ENCODE measurements at regions not wholly inside any gene's neighbourhood (a gene's known extent, or its start where the extent isn't known, plus 50 kb on each side); places are given as distances from the start of the nearest gene placed in this dataset.

DNA sequence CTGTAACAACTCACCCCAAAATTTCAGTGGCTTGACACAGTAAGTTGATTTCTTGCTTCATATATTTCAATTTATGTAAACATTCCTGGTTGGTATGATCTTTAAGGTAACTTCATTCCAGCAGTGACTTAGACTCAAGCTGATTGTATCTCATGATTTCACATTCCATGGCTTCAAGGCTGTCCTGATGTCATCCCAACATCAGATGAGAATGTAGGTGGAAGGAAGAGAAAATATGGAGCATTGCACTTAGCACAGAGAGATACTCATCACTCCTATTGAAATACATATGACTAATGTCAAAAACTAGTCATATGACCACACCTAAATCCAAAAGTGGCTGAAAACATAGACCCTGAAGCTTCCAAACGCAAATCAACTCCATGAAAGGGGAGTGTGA is 793.8 kb downstream of the TBL1XR1 start:
- no peak overlapping the region for H3K4me3 ChIP-seq (ENCODE audit: low read depth, low read length)
- TF ChIP-seq, protein P1, sequence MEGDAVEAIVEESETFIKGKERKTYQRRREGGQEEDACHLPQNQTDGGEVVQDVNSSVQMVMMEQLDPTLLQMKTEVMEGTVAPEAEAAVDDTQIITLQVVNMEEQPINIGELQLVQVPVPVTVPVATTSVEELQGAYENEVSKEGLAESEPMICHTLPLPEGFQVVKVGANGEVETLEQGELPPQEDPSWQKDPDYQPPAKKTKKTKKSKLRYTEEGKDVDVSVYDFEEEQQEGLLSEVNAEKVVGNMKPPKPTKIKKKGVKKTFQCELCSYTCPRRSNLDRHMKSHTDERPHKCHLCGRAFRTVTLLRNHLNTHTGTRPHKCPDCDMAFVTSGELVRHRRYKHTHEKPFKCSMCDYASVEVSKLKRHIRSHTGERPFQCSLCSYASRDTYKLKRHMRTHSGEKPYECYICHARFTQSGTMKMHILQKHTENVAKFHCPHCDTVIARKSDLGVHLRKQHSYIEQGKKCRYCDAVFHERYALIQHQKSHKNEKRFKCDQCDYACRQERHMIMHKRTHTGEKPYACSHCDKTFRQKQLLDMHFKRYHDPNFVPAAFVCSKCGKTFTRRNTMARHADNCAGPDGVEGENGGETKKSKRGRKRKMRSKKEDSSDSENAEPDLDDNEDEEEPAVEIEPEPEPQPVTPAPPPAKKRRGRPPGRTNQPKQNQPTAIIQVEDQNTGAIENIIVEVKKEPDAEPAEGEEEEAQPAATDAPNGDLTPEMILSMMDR (conservative IDR thresholded peaks at IDR 0.05; ENCODE audit: low read depth, low read length): no peak
- no peak for DNase-seq (ENCODE audit: low read depth)

DNA sequence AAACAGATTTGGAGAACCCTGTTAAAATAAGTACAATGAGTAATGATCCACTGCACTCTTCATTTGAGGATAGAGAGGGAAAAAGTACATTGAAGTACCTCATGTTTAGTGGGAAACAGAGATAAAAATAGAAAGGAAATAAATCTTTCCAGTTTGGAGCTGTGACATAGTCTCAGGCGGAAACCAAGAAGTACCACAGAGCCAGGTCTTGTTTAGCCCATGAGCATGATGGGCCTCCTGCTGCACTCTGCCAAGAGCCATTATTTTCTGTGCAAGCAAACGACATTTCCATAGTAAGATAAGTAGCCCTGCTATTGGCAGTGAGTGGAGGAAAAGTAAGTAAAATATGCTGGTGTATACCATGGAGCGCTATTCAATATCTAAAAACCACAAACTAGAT is 796.1 kb downstream of the TBL1XR1 start:
- no peak overlapping the region for H3K4me3 ChIP-seq (ENCODE audit: low read depth, low read length)
- DNase-seq (ENCODE audit: low read depth): no peak
- TF ChIP-seq, protein P1 (conservative IDR thresholded peaks at IDR 0.05; ENCODE audit: low read depth, low read length): no peak

DNA sequence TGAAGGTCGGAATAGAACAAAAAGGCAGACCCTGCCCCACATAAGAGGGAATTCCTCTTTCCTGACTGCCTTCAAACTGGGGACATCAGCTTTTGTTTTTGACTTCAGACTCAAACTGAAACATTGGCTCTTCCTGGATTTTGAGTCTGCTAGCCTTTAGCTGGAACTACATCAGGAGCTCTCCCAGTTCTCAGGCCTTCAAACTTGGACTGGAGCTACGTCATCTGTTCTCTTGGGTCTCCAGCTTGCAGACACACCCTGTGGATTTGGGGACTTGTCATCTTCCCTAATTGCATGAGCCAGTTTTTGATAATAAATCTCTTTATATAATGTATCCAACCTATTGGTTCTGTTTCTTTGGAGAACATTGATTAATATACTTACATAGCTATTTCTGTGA is 798.1 kb downstream of the TBL1XR1 start:
- TF ChIP-seq, protein P1 (conservative IDR thresholded peaks at IDR 0.05; ENCODE audit: low read depth, low read length): no peak
- no peak for DNase-seq (ENCODE audit: low read depth)
- H3K4me3 ChIP-seq (ENCODE audit: low read depth, low read length): no peak overlapping the region

DNA sequence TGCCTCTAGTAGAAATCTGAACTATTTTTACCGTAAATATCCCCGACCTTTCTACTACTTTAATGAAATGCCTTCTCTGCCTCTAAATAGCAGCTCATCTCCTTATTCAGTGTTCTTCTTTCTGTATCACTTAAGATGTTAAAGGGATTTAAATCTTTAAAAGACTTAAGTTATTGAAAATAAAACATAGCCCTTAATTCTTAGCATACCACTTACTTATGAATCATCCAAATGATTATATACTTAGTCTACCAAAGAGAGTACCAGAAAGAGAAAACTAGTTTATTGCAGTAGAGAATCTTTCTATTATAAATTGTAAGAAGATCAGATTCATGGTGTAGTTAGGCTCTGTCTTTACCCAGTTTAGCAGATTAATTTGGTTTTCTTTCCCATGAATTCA is 802.0 kb downstream of the TBL1XR1 start:
- TF ChIP-seq, protein P1 (conservative IDR thresholded peaks at IDR 0.05; ENCODE audit: low read depth, low read length): no peak
- no peak overlapping the region for H3K4me3 ChIP-seq (ENCODE audit: low read depth, low read length)
- no peak for DNase-seq (ENCODE audit: low read depth)

DNA sequence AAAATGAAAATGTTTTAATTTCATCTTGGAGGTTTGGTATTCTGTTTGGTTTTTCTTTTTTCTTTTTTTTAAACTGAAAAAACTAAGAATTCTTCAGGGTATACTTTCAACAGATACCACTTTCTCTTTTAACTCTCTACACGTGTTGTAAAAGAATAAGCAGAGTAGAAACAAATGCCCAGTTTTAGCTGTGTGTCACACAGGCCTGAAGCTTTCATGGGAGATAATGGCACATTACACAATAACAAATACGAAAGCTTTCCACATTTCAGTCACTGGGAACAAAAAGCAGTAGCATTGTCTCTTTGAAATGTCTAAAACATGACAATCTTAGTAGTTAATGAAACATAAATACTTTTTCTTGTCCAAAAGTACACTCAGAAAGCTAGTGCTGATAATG is 818.5 kb downstream of the TBL1XR1 start:
- DNase-seq (ENCODE audit: low read depth): no peak
- H3K4me3 ChIP-seq (ENCODE audit: low read depth, low read length): no peak overlapping the region
- TF ChIP-seq, protein P1 (conservative IDR thresholded peaks at IDR 0.05; ENCODE audit: low read depth, low read length): no peak

DNA sequence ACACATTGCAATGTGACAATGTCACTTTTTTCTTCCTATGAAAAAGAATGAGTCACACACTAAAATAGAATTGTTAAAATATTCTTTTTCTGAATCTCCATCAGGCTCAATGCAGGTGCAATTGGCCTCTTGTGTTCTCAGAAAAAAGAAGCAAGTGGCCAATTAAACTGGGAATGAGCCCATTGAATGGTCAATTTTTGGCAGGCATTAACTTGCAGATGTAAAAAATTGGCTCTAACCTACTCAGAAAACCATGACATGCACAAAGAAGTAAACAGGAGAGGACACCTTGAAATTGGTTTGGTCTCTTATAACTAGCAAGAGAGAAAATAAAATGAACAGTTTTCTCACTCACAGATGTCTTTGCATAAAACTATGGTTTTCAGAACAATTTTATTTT is 820.8 kb downstream of the TBL1XR1 start:
- DNase-seq (ENCODE audit: low read depth): no peak
- H3K4me3 ChIP-seq (ENCODE audit: low read depth, low read length): no peak overlapping the region
- TF ChIP-seq, protein P1 (conservative IDR thresholded peaks at IDR 0.05; ENCODE audit: low read depth, low read length): no peak

DNA sequence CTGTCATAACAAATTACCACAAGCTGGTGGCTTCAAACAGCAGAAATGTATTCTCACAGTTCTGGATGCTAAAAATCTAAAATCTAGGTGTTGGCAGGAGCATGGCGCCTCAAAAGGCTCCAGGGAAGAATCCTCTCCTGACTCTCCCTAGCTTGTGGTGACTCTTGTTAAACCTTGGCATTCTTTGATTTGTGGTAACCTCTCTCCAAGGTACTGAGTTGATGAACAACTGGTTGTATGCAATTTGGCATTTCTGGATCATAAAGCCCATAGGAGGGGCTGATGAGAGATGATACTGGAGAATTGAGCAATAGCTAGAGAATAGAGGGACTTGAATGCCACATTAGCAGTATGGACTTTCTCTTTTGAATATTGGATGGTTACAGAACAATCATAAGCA is 821.8 kb downstream of the TBL1XR1 start:
- DNase-seq (ENCODE audit: low read depth): no peak
- TF ChIP-seq, protein P1 (conservative IDR thresholded peaks at IDR 0.05; ENCODE audit: low read depth, low read length): no peak
- no peak overlapping the region for H3K4me3 ChIP-seq (ENCODE audit: low read depth, low read length)
